HepG2 (cell line): ENCODE measurements at regions not wholly inside any gene's neighbourhood (a gene's known extent, or its start where the extent isn't known, plus 50 kb on each side); places are given as distances from the start of the nearest gene placed in this dataset.

Experiments
- ATAC-seq: fragments of 200-7000 bp; cut with Tn5 transposase; 3 replicates; pipeline ENCODE4 v1.9.1; 2020; ENCODE audit warnings: mild to moderate bottlenecking, moderate library complexity
- BruUV-seq: library from RNA; stranded (reverse); fragments of 400-500 nt; replicated peaks from 2 replicates; lab custom pipeline; 2021; lab: Mats Ljungman, UMichigan
- CTCF ChIA-PET: fragments of 300-600 bp; formaldehyde crosslinking; extraction: SDS; loops from one replicate; lab custom pipeline; 2021; ENCODE audit warnings: low total read pairs, inconsistent platforms, low intra/inter-chr PET ratio; lab: Yijun Ruan, JAX
- POLR2A ChIA-PET: fragments of 350-600 bp; sonication (Branson Sonifier 250); formaldehyde crosslinking; loops from one replicate; lab custom pipeline; 2020; ENCODE audit warnings: antibody characterized with exemption, inconsistent platforms; lab: Yijun Ruan, JAX
- DNase-seq: peaks from one replicate; pipeline ENCODE4 v3.0.0-alpha.2; 2015; ENCODE audit warnings: low spot score
- FAIRE-seq: peaks from 3 replicates; lab custom pipeline; 2011; peaks lifted over from hg19 to GRCh38; lab: Jason Lieb, UNC
- H2AFZ ChIP-seq: one replicate; pipeline ENCODE4 v1.6.1; 2011; ENCODE audit warnings: low read length, inconsistent platforms
- H3K27ac ChIP-seq: fragments of 300-600 bp; 3 replicates; pipeline ENCODE4 v1.8.0; 2011; ENCODE audit warnings: mixed run types, mild to moderate bottlenecking, mixed read lengths, low read length, inconsistent platforms; ENCODE audit not compliant: insufficient read depth; ENCODE audit errors: extremely low read length
- H3K27me3 ChIP-seq, 2 experiments: fragments of 200-600 bp in 1 of 2; 2 replicates in 1 of 2; 3 replicates in 1 of 2; pipeline versions ENCODE4 v1.6.0 to v1.8.0; 2011; ENCODE audit warnings: low read length in 2 of 2, mild to moderate bottlenecking in 2 of 2, moderate library complexity in 2 of 2, inconsistent platforms in 1 of 2; ENCODE audit not compliant: insufficient read depth in 2 of 2, control insufficient read depth in 1 of 2
- H3K36me3 ChIP-seq, 2 experiments: fragments of 200-600 bp in 1 of 2; replicated peaks in 1 of 2; 2 replicates in 1 of 2; 3 replicates in 1 of 2; pipeline versions ENCODE4 v1.5.1 to v1.8.0; 2011; ENCODE audit warnings: low read length in 2 of 2, inconsistent platforms in 1 of 2; ENCODE audit not compliant: insufficient read depth in 2 of 2, control insufficient read depth in 1 of 2
- H3K4me1 ChIP-seq: 2 replicates; pipeline ENCODE4 v1.5.1; 2012; ENCODE audit warnings: low read length, inconsistent platforms; ENCODE audit not compliant: insufficient read depth
- H3K4me2 ChIP-seq: 2 replicates; pipeline ENCODE4 v1.6.0; 2011; ENCODE audit warnings: low read depth, low read length, inconsistent platforms
- H3K4me3 ChIP-seq, 3 experiments: fragments of 200-600 bp in 1 of 3; sonication (generic), shearing (Covaris generic) in 1 of 3; replicated peaks in 1 of 3; 2 replicates each; pipeline ENCODE4 v1.5.1; 2011 to 2016; ENCODE audit warnings: low read length in 3 of 3, inconsistent platforms in 2 of 3, low read depth in 2 of 3, mild to moderate bottlenecking in 2 of 3, control low read depth in 1 of 3, mixed read lengths in 1 of 3; ENCODE audit not compliant: insufficient read depth in 1 of 3
- H3K79me2 ChIP-seq: one replicate; pipeline ENCODE4 v1.6.1; 2011; ENCODE audit warnings: low read length, inconsistent platforms; ENCODE audit not compliant: insufficient read depth
- H3K9ac ChIP-seq: 2 replicates; pipeline ENCODE4 v1.6.0; 2011; ENCODE audit warnings: mild to moderate bottlenecking, low read depth, low read length, inconsistent platforms; ENCODE audit not compliant: insufficient read depth
- H3K9me3 ChIP-seq: 2 replicates; pipeline ENCODE4 v1.5.1; 2012; ENCODE audit warnings: mild to moderate bottlenecking, low read length
- H4K20me1 ChIP-seq: 2 replicates; pipeline ENCODE4 v1.6.0; 2011; ENCODE audit warnings: inconsistent platforms, mild to moderate bottlenecking, low read length, moderate library complexity; ENCODE audit not compliant: insufficient read depth
- KAT2B ChIP-seq: fragments of 150-350 bp; IDR thresholded peaks from 2 replicates; pipeline ENCODE4 v1.6.1; 2014; ENCODE audit warnings: low read depth, low read length, borderline replicate concordance
- KDM5A ChIP-seq: fragments of 200-600 bp; sonication (generic); IDR thresholded peaks from 2 replicates; pipeline ENCODE4 v1.7.0; 2018; ENCODE audit warnings: antibody characterized with exemption, mild to moderate bottlenecking, low read length, borderline replicate concordance
- MTA3 ChIP-seq: sonication (generic); formaldehyde crosslinking; IDR thresholded peaks from 2 replicates; pipeline ENCODE4 v1.4.0; 2020; ENCODE audit warnings: missing genetic modification reagents
- SRY ChIP-seq: sonication (generic); formaldehyde crosslinking; IDR thresholded peaks from 2 replicates; pipeline ENCODE4 v1.8.0; 2022; ENCODE audit warnings: mild to moderate bottlenecking, missing genetic modification reagents
- ZEB1 ChIP-seq: IDR thresholded peaks from 2 replicates; pipeline ENCODE4 v1.6.1; 2012; ENCODE audit warnings: mild to moderate bottlenecking, low read depth, inconsistent platforms; ENCODE audit not compliant: insufficient replicate concordance
- ZFP41 ChIP-seq: sonication (generic); formaldehyde crosslinking; IDR thresholded peaks from 2 replicates; pipeline ENCODE4 v1.4.0; 2020; ENCODE audit warnings: mild to moderate bottlenecking, missing genetic modification reagents, borderline replicate concordance
- ZNF143 ChIP-seq: sonication (generic); formaldehyde crosslinking; IDR thresholded peaks from 2 replicates; pipeline ENCODE4 v1.4.0; 2020; ENCODE audit warnings: missing genetic modification reagents
- ZNF234 ChIP-seq: sonication (generic); formaldehyde crosslinking; conservative IDR thresholded peaks from 2 replicates; pipeline ENCODE4 v1.5.1; 2020; ENCODE audit warnings: mild to moderate bottlenecking, missing genetic modification reagents
- ZNF772 ChIP-seq: sonication (generic); formaldehyde crosslinking; IDR thresholded peaks from 2 replicates; pipeline ENCODE4 v1.5.0; 2020; ENCODE audit warnings: mild to moderate bottlenecking, missing genetic modification reagents
- WGBS: methylation state at CpG from one replicate; pipeline ENCODE4 v1.1.6; 2017; ENCODE audit warnings: low lambda C conversion rate; 5-methylcytosine and 5-hydroxymethylcytosine counted together
- in situ Hi-C: cut with HindIII; loops from 2 replicates; pipeline ENCODE4 v1.10.0; 2017; ENCODE audit warnings: low pct_unique_long_range_greater_than_20kb; ENCODE audit not compliant: extremely low pct_ligation_motif_present
- intact Hi-C: fragments of 100-400 bp; cut with micrococcal nuclease; formaldehyde crosslinking; loops from one replicate; pipeline ENCODE4 v1.10.0; 2022; ENCODE audit not compliant: unreplicated experiment
- TF ChIP-seq, protein P1 (sequence below): sonication (generic); formaldehyde crosslinking; IDR thresholded peaks from 2 replicates; pipeline ENCODE4 v1.9.0; 2022; ENCODE audit warnings: low read depth, missing genetic modification reagents
- TF ChIP-seq, protein P2 (sequence below): sonication (generic); formaldehyde crosslinking; IDR thresholded peaks from 2 replicates; pipeline ENCODE4 v1.5.0; 2020; ENCODE audit warnings: missing genetic modification reagents
- TF ChIP-seq, protein P3 (sequence below): sonication (generic); formaldehyde crosslinking; IDR thresholded peaks from 2 replicates; pipeline ENCODE4 v1.4.0; 2020; ENCODE audit warnings: low read depth, missing genetic modification reagents
- TF ChIP-seq, protein P4 (sequence below): sonication (generic); formaldehyde crosslinking; conservative IDR thresholded peaks from 2 replicates; pipeline ENCODE4 v1.4.0; 2020; ENCODE audit warnings: mild to moderate bottlenecking, missing genetic modification reagents, moderate library complexity
- TF ChIP-seq, protein P5 (sequence below): sonication (generic); formaldehyde crosslinking; IDR thresholded peaks from 2 replicates; pipeline ENCODE4 v1.4.0; 2020; ENCODE audit warnings: missing genetic modification reagents

DNA sequence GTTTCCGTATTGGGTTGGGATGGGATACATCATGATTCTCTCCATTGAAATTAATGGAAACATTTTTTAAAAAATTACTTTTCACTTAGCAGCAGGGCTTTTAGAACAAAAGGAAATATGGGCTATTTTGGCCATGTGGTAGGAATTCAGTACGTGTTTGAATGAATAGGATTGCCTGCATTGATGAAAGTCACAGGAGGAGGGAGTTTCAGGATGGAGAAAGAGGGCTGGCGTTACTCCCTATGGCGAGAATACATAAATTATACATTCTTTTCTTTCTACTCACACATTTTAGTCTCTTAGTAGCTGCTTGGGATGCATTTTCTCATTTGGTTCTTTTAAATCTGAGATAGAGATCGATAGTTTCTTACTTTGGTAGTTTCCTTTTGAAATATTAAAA, 100.3 kb upstream of the PDHA1 start:
- no peak for DNase-seq
- Histone ChIP-seq H3K9me3 (no peaks in the 10 kb centered on the region), H3K79me2 (no peaks in the 10 kb centered on the region), H2AFZ (no peak overlapping the region), H3K4me3 (no peak overlapping the region), H3K4me1 (peaks cover 11% of the 10 kb centered on the region), H3K27ac (no peak overlapping the region), H3K9ac (no peak overlapping the region), H4K20me1 (no peaks in the 10 kb centered on the region), H3K27me3 (no peaks in the 10 kb centered on the region), H3K36me3 (no peaks in the 10 kb centered on the region), H3K4me2 (no peak overlapping the region)
- POLR2A ChIA-PET: no interaction called here
- in situ Hi-C loops (no loop called here), intact Hi-C loops (no loop called here)
- ATAC-seq: no peak
- no peak for FAIRE-seq
- no TSS peak for BruUV-seq
- WGBS: 34% methylated on average over 5 of the region's 5 CpGs
- CTCF ChIA-PET: no interaction called here
- TF ChIP-seq, protein P1, sequence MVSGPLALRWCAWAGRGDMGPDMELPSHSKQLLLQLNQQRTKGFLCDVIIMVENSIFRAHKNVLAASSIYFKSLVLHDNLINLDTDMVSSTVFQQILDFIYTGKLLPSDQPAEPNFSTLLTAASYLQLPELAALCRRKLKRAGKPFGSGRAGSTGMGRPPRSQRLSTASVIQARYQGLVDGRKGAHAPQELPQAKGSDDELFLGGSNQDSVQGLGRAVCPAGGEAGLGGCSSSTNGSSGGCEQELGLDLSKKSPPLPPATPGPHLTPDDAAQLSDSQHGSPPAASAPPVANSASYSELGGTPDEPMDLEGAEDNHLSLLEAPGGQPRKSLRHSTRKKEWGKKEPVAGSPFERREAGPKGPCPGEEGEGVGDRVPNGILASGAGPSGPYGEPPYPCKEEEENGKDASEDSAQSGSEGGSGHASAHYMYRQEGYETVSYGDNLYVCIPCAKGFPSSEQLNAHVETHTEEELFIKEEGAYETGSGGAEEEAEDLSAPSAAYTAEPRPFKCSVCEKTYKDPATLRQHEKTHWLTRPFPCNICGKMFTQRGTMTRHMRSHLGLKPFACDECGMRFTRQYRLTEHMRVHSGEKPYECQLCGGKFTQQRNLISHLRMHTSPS (CRISPR knock-in tag): no peak
- TF ChIP-seq KAT2B (no peak), ZNF772 (CRISPR knock-in tag) (no peak), ZFP41 (no peak), SRY (CRISPR knock-in tag) (no peak), ZNF234 (no peak), ZNF143 (no peak), KDM5A (no peak), ZEB1 (no peak), MTA3 (CRISPR knock-in tag) (no peak)
- TF ChIP-seq, protein P2, sequence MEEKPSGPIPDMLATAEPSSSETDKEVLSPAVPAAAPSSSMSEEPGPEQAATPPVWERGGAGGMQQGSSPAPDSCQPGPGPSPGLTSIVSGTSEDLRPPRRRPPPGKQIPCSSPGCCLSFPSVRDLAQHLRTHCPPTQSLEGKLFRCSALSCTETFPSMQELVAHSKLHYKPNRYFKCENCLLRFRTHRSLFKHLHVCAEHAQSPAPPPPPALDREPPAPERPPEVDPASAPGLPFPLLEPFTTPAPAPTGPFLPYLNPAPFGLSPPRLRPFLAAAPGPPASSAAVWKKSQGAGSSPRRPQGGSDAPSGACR (CRISPR knock-in tag): no peak
- TF ChIP-seq, protein P3, sequence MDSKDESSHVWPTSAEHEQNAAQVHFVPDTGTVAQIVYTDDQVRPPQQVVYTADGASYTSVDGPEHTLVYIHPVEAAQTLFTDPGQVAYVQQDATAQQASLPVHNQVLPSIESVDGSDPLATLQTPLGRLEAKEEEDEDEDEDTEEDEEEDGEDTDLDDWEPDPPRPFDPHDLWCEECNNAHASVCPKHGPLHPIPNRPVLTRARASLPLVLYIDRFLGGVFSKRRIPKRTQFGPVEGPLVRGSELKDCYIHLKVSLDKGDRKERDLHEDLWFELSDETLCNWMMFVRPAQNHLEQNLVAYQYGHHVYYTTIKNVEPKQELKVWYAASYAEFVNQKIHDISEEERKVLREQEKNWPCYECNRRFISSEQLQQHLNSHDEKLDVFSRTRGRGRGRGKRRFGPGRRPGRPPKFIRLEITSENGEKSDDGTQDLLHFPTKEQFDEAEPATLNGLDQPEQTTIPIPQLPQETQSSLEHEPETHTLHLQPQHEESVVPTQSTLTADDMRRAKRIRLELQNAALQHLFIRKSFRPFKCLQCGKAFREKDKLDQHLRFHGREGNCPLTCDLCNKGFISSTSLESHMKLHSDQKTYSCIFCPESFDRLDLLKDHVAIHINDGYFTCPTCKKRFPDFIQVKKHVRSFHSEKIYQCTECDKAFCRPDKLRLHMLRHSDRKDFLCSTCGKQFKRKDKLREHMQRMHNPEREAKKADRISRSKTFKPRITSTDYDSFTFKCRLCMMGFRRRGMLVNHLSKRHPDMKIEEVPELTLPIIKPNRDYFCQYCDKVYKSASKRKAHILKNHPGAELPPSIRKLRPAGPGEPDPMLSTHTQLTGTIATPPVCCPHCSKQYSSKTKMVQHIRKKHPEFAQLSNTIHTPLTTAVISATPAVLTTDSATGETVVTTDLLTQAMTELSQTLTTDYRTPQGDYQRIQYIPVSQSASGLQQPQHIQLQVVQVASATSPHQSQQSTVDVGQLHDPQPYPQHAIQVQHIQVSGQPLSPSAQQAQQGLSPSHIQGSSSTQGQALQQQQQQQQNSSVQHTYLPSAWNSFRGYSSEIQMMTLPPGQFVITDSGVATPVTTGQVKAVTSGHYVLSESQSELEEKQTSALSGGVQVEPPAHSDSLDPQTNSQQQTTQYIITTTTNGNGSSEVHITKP (CRISPR knock-in tag): no peak
- TF ChIP-seq, protein P4, sequence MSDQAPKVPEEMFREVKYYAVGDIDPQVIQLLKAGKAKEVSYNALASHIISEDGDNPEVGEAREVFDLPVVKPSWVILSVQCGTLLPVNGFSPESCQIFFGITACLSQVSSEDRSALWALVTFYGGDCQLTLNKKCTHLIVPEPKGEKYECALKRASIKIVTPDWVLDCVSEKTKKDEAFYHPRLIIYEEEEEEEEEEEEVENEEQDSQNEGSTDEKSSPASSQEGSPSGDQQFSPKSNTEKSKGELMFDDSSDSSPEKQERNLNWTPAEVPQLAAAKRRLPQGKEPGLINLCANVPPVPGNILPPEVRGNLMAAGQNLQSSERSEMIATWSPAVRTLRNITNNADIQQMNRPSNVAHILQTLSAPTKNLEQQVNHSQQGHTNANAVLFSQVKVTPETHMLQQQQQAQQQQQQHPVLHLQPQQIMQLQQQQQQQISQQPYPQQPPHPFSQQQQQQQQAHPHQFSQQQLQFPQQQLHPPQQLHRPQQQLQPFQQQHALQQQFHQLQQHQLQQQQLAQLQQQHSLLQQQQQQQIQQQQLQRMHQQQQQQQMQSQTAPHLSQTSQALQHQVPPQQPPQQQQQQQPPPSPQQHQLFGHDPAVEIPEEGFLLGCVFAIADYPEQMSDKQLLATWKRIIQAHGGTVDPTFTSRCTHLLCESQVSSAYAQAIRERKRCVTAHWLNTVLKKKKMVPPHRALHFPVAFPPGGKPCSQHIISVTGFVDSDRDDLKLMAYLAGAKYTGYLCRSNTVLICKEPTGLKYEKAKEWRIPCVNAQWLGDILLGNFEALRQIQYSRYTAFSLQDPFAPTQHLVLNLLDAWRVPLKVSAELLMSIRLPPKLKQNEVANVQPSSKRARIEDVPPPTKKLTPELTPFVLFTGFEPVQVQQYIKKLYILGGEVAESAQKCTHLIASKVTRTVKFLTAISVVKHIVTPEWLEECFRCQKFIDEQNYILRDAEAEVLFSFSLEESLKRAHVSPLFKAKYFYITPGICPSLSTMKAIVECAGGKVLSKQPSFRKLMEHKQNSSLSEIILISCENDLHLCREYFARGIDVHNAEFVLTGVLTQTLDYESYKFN: no peak
- TF ChIP-seq, protein P5, sequence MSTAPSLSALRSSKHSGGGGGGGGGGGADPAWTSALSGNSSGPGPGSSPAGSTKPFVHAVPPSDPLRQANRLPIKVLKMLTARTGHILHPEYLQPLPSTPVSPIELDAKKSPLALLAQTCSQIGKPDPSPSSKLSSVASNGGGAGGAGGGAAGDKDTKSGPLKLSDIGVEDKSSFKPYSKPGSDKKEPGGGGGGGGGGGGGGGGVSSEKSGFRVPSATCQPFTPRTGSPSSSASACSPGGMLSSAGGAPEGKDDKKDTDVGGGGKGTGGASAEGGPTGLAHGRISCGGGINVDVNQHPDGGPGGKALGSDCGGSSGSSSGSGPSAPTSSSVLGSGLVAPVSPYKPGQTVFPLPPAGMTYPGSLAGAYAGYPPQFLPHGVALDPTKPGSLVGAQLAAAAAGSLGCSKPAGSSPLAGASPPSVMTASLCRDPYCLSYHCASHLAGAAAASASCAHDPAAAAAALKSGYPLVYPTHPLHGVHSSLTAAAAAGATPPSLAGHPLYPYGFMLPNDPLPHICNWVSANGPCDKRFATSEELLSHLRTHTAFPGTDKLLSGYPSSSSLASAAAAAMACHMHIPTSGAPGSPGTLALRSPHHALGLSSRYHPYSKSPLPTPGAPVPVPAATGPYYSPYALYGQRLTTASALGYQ (CRISPR knock-in tag): no peak
